Cardiac muscle cell (in vitro differentiated cells and primary cell): ENCODE measurements at regions not wholly inside any gene's neighbourhood (a gene's known extent, or its start where the extent isn't known, plus 50 kb on each side); places are given as distances from the start of the nearest gene placed in this dataset.

Experiments
- DNase-seq, 2 donors: peaks; one replicate each; pipeline versions ENCODE4 v3.0.0 to v3.0.0-alpha.2; 2010 to 2017; ENCODE audit warnings: low read depth in 1 of 2, low spot score in 1 of 2
- H3K27ac ChIP-seq: fragments of 200-600 bp; sonication (generic); 2 replicates; pipeline ENCODE4 v1.5.1; 2016
- H3K27me3 ChIP-seq: fragments of 200-600 bp; sonication (generic); 2 replicates; pipeline ENCODE4 v1.6.0; 2016; ENCODE audit warnings: control low read depth
- H3K36me3 ChIP-seq: fragments of 200-600 bp; sonication (generic); 2 replicates; pipeline ENCODE4 v1.5.1; 2016; ENCODE audit warnings: control low read depth
- H3K4me1 ChIP-seq: fragments of 200-600 bp; sonication (generic); 2 replicates; pipeline ENCODE4 v1.8.1; 2017; ENCODE audit warnings: low read depth, mild to moderate bottlenecking, mixed run types
- H3K4me3 ChIP-seq: fragments of 200-600 bp; sonication (generic); 2 replicates; pipeline ENCODE4 v1.5.1; 2016; ENCODE audit warnings: mild to moderate bottlenecking
- H3K9me3 ChIP-seq: fragments of 200-600 bp; sonication (generic); 2 replicates; pipeline ENCODE4 v1.5.1; 2017; ENCODE audit warnings: low read depth, mild to moderate bottlenecking, control low read depth
- TF ChIP-seq, protein P1 (sequence below): IDR thresholded peaks from 2 replicates; pipeline ENCODE4 v1.5.1; 2012; ENCODE audit warnings: low read depth, mild to moderate bottlenecking, low read length

GRCh38 chr3:103963599-103963998 lies 1403.1 kb upstream of the ALCAM start:
- DNase-seq = no peak
- H3K4me1 ChIP-seq = no peaks in the 10 kb centered on the region
- no peaks in the 10 kb centered on the region for H3K36me3 ChIP-seq
- TF ChIP-seq, protein P1, sequence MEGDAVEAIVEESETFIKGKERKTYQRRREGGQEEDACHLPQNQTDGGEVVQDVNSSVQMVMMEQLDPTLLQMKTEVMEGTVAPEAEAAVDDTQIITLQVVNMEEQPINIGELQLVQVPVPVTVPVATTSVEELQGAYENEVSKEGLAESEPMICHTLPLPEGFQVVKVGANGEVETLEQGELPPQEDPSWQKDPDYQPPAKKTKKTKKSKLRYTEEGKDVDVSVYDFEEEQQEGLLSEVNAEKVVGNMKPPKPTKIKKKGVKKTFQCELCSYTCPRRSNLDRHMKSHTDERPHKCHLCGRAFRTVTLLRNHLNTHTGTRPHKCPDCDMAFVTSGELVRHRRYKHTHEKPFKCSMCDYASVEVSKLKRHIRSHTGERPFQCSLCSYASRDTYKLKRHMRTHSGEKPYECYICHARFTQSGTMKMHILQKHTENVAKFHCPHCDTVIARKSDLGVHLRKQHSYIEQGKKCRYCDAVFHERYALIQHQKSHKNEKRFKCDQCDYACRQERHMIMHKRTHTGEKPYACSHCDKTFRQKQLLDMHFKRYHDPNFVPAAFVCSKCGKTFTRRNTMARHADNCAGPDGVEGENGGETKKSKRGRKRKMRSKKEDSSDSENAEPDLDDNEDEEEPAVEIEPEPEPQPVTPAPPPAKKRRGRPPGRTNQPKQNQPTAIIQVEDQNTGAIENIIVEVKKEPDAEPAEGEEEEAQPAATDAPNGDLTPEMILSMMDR = no peak
- no peak overlapping the region for H3K27ac ChIP-seq
- H3K27me3 ChIP-seq = no peaks in the 10 kb centered on the region
- H3K4me3 ChIP-seq = no peak overlapping the region
- no peaks in the 10 kb centered on the region for H3K9me3 ChIP-seq

- Histone ChIP-seq H3K4me3 (no peak overlapping the region), H3K27me3 (no peaks in the 10 kb centered on the region), H3K36me3 (no peaks in the 10 kb centered on the region), H3K4me1 (no peaks in the 10 kb centered on the region), H3K9me3 (no peaks in the 10 kb centered on the region), H3K27ac (no peak overlapping the region)
- DNase-seq = no peak
- TF ChIP-seq, protein P1 = no peak
Observed at GRCh38 chr3:103965764-103966163, 1400.9 kb upstream of the ALCAM start.

DNA sequence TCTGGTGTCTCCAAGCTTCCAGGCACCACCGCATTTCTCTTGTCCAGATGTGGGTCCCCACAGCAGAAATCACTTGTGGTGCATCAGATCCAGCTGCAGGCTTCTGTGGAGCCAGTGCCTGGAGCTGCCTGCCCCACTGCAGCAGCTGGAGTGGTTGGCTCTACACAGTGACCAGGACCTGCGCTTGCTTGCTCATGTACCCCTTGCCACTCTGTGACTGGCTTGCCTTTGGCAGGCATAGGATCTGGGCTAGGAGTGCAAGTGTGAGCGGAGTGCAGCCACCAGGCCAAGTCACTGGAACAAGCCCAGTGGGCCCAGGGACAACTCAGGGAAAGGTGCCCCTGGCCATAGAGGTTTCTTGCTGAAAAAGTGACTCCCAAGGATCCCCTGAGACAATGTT lies 1400.0 kb upstream of the ALCAM start:
- Histone ChIP-seq H3K27me3 (no peaks in the 10 kb centered on the region), H3K4me1 (no peaks in the 10 kb centered on the region), H3K4me3 (no peak overlapping the region), H3K27ac (no peak overlapping the region), H3K9me3 (no peaks in the 10 kb centered on the region), H3K36me3 (no peaks in the 10 kb centered on the region)
- DNase-seq = no peak
- TF ChIP-seq, protein P1 = no peak

DNA sequence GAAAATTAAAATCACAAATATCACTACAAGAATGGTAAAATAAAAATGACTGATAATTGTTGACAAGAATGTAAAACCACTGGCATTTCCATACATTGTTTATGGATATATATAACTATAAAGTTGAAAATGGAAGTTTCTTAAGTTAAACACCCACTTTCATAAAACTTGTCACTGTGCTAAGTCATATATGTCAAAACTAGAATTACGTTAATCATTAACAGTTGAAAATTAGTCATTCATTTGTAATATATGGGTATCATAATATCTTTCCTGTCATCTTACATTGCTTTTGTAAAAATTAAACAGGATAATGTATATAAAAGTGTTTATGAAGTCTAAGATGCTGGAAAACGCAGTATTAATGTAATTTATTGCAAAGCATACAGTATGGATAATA lies 1398.6 kb upstream of the ALCAM start:
- Histone ChIP-seq H3K9me3 (no peaks in the 10 kb centered on the region), H3K36me3 (no peaks in the 10 kb centered on the region), H3K4me1 (no peaks in the 10 kb centered on the region), H3K4me3 (no peak overlapping the region), H3K27me3 (no peaks in the 10 kb centered on the region), H3K27ac (no peak overlapping the region)
- DNase-seq = no peak
- TF ChIP-seq, protein P1 = no peak

GRCh38 chr3:103968751-103969150 lies 1398.0 kb upstream of the ALCAM start:
- TF ChIP-seq, protein P1 = no peak
- DNase-seq = no peak

GRCh38 chr3:103976931-103977339 lies 1389.8 kb upstream of the ALCAM start:
- H3K27ac ChIP-seq = no peak overlapping the region
- TF ChIP-seq, protein P1 = no peak
- H3K4me3 ChIP-seq = no peak overlapping the region
- H3K27me3 ChIP-seq = no peaks in the 10 kb centered on the region
- no peak for DNase-seq
- no peaks in the 10 kb centered on the region for H3K9me3 ChIP-seq
- peaks cover 3% of the 10 kb centered on the region for H3K4me1 ChIP-seq
- H3K36me3 ChIP-seq = no peaks in the 10 kb centered on the region

More at GRCh38 chr3:103968751-103969150, 1398.0 kb upstream of the ALCAM start:
- Histone ChIP-seq H3K27ac (no peak overlapping the region), H3K4me1 (no peaks in the 10 kb centered on the region), H3K9me3 (no peaks in the 10 kb centered on the region), H3K36me3 (no peaks in the 10 kb centered on the region), H3K4me3 (no peak overlapping the region), H3K27me3 (no peaks in the 10 kb centered on the region)
